Heart right ventricle (tissue), 16 donors: ENCODE measurements at regions not wholly inside any gene's neighbourhood (a gene's known extent, or its start where the extent isn't known, plus 50 kb on each side); places are given as distances from the start of the nearest gene placed in this dataset.
"Not testable (repeated sequence)": the region's sequence is repeated elsewhere in the genome, so short reads cannot be mapped to it uniquely, and the experiment has no call there.

Source experiments
- ATAC-seq, 8 donors: fragments of 200-7000 bp; cut with Tn5 transposase; one replicate each; pipeline ENCODE4 v1.9.1; 2020; ENCODE audit warnings: mild to moderate bottlenecking in 8 of 8, moderate library complexity in 8 of 8, moderate number of reproducible peaks in 1 of 8
- DNase-seq, 2 donors: peaks; one replicate each; pipeline ENCODE4 v3.0.0-alpha.2; 2020
- H3K27ac ChIP-seq, 10 donors: fragments of 200-600 bp; sonication (generic) in 2 of 10; one replicate each; pipeline versions ENCODE4 v1.5.0 to v1.8.0; 2020 to 2022; ENCODE audit warnings: mild to moderate bottlenecking in 3 of 10
- H3K27me3 ChIP-seq, 7 donors: fragments of 200-600 bp; one replicate each; pipeline ENCODE4 v1.8.0; 2021 to 2022; ENCODE audit warnings: mild to moderate bottlenecking in 2 of 7
- H3K36me3 ChIP-seq, 9 donors: fragments of 200-600 bp; sonication (generic) in 1 of 9; one replicate each; pipeline versions ENCODE4 v1.5.0 to v1.8.0; 2020 to 2022; ENCODE audit warnings: mild to moderate bottlenecking in 2 of 9
- H3K4me1 ChIP-seq, 9 donors: fragments of 200-600 bp; sonication (generic) in 1 of 9; one replicate each; pipeline versions ENCODE4 v1.5.0 to v1.8.0; 2020 to 2022; ENCODE audit warnings: mild to moderate bottlenecking in 4 of 9
- H3K4me3 ChIP-seq, 10 donors: fragments of 200-600 bp; sonication (generic) in 2 of 10; one replicate each; pipeline versions ENCODE4 v1.5.0 to v1.8.0; 2020 to 2022; ENCODE audit warnings: mild to moderate bottlenecking in 7 of 10, moderate library complexity in 2 of 10
- H3K9me3 ChIP-seq, 11 donors: fragments of 200-600 bp in 10 of 11; sonication (generic) in 2 of 11; one replicate each; pipeline versions ENCODE4 v1.5.0 to v1.8.0; 2013 to 2022; ENCODE audit warnings: mild to moderate bottlenecking in 2 of 11, control low read depth in 1 of 11, moderate library complexity in 1 of 11
- WGBS, 2 donors: extraction: QIAGEN DNeasy Blood & Tissue Kit; methylation state at CpG; one replicate each; pipeline ENCODE4 v1.1.7; 2013; ENCODE audit warnings: inconsistent platforms in 1 of 2; 5-methylcytosine and 5-hydroxymethylcytosine counted together
- intact Hi-C, 10 donors: fragments of 100-400 bp; cut with DNase I; formaldehyde crosslinking; loops; one replicate each; pipeline versions ENCODE4 v1.11.1 to v1.14.2; 2022
- TF ChIP-seq, protein P1 (sequence below), 9 donors: fragments of 200-600 bp; sonication (generic) in 2 of 9; IDR thresholded peaks; one replicate each; pipeline versions ENCODE4 v1.5.0 to v1.8.0; 2021 to 2022; ENCODE audit warnings: antibody characterized with exemption in 9 of 9, mild to moderate bottlenecking in 5 of 9, moderate library complexity in 1 of 9
- donor health status: Arrhythmogenic right ventricular cardiomyopathy.
- donor health status: ischemic (EF 13 %, LVEDD 7.1; RV severe dilation, severe dysfunction).
- donor health status: healthy with polysubstance abuse.
- donor health status: DM: no; HTN: yes; CAD: no.
- donor health status: DM: no; HTN: no; CAD: no.
- donor health status: ischemic (EF 25% LVEDD 6.9; RV normal size, moderate dysfunction).
- donor health status: ischemic (EF 25% LVEDD 5.7; RV mildly dilated, moderate dysfunction).
- donor health status: healthy.
- donor health status: DM: yes; HTN: yes; CAD: no.
- donor health status: Ischemic cardiomyopathy.
- donor health status: ischemic (EF 35%, LVEDD 5.7; RV mildly dilated, moderate dysfunction).
- donor health status: nonischemic (EF 11% LVEDD 7.7; RV severe dilation, severe dysfunction).
- donor health status: DM: yes; HTN: yes; CAD: no.
- donor health status: PGD.
- donor health status: ischemic (EF 29% LVEDD 5.4; RV normal size, mild dysfunction).
- donor health status: nonischemic (EF 23%, LVEDD 6.1; RV moderate dilation, normal function).

DNA sequence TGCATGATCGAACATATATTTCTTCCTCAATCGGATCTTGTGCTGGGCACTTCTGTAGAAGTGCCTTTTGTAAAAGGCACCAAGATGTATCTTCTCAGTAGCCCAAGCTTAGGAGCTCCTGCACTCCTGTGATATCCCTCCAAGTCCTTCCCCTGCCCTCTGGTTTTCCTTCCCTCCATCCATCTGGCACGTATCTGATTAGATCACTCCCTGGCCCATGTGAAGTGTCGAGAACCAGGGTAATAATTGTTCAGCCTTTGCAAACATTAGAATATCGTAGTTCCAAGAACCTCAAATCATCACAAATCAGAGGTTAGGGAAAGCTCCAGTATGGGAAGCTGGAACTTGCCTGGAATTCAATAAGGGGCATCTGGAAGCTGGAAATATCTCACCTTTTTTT lies 221.1 kb upstream of the AUTS2 start:
- Histone ChIP-seq H3K4me3 (no peak overlapping the region), H3K36me3 (no peaks in the 10 kb centered on the region), H3K9me3 (peaks cover 0 to 12% (median 0%) of the 10 kb centered on the region in 11 donors), H3K4me1 (peaks cover 0 to 10% (median 0%) of the 10 kb centered on the region in 9 donors), H3K27ac (no peak overlapping the region), H3K27me3 (peaks cover 0 to 15% (median 0%) of the 10 kb centered on the region in 7 donors)
- ATAC-seq (no peak), DNase-seq (no peak)
- TF ChIP-seq, protein P1, sequence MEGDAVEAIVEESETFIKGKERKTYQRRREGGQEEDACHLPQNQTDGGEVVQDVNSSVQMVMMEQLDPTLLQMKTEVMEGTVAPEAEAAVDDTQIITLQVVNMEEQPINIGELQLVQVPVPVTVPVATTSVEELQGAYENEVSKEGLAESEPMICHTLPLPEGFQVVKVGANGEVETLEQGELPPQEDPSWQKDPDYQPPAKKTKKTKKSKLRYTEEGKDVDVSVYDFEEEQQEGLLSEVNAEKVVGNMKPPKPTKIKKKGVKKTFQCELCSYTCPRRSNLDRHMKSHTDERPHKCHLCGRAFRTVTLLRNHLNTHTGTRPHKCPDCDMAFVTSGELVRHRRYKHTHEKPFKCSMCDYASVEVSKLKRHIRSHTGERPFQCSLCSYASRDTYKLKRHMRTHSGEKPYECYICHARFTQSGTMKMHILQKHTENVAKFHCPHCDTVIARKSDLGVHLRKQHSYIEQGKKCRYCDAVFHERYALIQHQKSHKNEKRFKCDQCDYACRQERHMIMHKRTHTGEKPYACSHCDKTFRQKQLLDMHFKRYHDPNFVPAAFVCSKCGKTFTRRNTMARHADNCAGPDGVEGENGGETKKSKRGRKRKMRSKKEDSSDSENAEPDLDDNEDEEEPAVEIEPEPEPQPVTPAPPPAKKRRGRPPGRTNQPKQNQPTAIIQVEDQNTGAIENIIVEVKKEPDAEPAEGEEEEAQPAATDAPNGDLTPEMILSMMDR (IDR thresholded peaks at IDR 0.05): no peak
- intact Hi-C loops: no loop called here
- WGBS, 2 donors: 70 to 77% methylated on average over 5 of the region's 5 CpGs

DNA sequence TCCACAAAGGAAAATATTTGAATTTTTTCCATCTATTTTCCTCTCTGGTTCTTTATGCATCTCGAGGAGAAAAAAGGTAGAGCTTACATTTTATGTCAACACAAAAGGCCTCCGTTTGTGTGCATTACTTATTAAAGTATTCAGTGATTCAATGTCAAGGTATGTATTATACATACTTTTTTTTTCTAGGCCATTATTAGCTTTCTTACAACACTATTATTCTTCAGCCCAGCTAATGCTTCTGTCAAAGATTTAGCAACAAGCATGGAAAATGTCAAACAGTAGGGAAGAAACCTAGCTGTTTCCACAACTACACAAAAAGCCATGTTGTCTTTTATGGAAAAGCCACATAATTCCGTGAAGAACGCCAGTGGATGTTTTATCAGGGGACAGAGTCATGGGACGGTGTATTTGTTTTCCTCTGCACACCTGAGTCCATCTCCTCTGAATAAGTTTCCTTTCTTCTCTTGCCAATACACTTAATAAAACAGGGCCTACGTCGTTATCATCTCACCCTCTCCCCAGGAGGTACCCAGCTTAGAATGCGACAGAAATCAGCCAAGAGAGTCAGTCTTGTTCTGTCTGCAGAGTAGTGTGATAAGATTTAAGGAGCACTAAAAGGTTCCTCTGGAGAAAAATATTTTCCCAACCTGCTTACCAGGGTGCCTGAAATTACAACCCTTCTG lies 209.7 kb upstream of the AUTS2 start:
- Histone ChIP-seq H3K27ac (no peak overlapping the region), H3K27me3 (peaks cover 0 to 3% (median 0%) of the 10 kb centered on the region in 7 donors), H3K9me3 (no peaks in the 10 kb centered on the region), H3K36me3 (no peaks in the 10 kb centered on the region), H3K4me3 (no peak overlapping the region), H3K4me1 (no peaks in the 10 kb centered on the region)
- intact Hi-C loops: no loop called here
- TF ChIP-seq, protein P1 (IDR thresholded peaks at IDR 0.05): no peak
- DNase-seq: no peak
- ATAC-seq: no peak
- WGBS, 2 donors: 80 to 81% methylated on average over 8 of the region's 8 CpGs

DNA sequence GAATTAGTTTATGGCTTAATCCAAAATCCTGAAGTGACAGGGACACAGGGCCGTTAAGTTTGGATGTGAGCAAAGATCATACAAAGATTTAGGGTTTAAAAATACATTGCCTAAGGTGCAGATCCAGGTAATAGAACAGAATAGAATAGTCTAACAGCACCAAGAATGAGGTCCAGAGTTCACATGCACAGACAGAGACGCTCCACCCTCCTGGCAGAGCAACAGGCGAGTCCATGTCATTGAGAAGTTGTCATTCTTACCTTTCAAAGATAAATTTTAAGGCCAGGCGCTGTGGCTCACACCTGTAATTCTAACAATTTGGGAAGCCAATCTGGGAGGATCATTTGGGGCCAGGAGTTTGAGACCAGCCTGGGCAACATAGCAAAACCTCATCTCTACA lies 209.1 kb upstream of the AUTS2 start:
- H3K4me3 ChIP-seq: no peak overlapping the region
- WGBS, 2 donors: 69 to 71% methylated on average over 4 of the region's 4 CpGs
- intact Hi-C loops: no loop called here
- ATAC-seq: no peak
- H3K27ac ChIP-seq: no peak overlapping the region
- H3K4me1 ChIP-seq: no peaks in the 10 kb centered on the region
- H3K27me3 ChIP-seq: no peaks in the 10 kb centered on the region
- no peaks in the 10 kb centered on the region for H3K9me3 ChIP-seq
- TF ChIP-seq, protein P1 (IDR thresholded peaks at IDR 0.05): no peak
- H3K36me3 ChIP-seq: no peaks in the 10 kb centered on the region
- no peak for DNase-seq

DNA sequence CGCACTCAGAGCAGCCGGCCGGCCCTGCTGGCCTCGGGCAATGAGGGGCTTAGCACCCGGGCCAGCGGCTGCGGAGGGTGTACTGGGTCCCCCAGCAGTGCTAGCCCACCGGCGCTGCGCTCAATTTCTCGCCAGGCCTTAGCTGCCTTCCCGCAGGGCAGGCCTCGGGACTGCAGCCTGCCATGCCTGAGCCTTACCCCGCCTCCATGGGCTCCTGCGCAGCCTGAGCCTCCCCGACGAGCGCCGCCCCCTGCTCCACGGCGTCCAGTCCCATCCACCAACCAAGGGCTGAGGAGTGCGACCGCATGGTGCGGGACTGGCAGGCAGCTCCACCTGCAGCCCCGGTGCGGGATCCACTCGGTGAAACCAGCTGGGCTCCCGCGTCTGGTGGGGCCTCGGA lies 204.4 kb upstream of the AUTS2 start:
- ATAC-seq, H3K27ac ChIP-seq, H3K4me1 ChIP-seq, H3K4me3 ChIP-seq, H3K36me3 ChIP-seq, H3K9me3 ChIP-seq, intact Hi-C loops, H3K27me3 ChIP-seq: not testable (repeated sequence)
- WGBS, 2 donors: 91 to 97% methylated on average over 24 to 30 of the region's 30 CpGs
- DNase-seq: peak in 1 of 2 donors; percentile 13

DNA sequence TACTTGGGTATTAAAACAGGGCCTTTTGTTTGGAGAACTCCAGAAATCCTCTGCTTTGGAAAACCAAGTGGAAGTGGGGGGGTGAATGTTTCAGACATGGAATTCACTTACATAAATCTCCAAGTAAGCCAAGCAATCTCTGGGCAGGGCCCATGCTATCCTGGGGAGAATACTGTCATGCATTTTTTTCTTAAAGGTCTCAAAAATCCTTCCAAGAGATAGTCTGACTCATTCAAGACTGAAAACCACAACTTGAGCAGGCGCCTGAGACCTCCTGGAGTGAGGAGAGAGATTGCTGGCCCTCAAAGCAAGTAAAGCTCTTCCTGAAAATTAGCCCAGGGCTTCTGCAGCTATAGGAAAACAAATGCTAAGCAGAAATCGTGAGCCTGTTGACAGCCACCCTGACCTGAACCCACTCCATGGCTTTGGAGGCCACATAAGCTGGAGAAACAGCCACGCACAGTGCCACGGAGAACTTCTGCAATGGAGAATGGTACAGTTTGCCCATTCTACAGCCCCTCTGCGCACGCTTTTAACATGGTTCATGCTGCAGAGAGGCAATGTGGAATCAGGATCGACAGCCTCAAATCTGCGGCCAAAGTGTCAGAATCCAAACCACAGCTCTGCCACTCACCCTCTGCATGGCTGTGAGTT lies 203.1 kb upstream of the AUTS2 start:
- ATAC-seq: peak in 5 of 8 donors; percentile 28 to 79 (median 47)

More for the DNA sequence above, 203.1 kb upstream of the AUTS2 start:
- intact Hi-C loops: no loop called here
- Histone ChIP-seq H3K9me3 (peaks cover 0 to 12% (median 0%) of the 10 kb centered on the region in 11 donors), H3K4me1 (peaks cover 0 to 3% (median 0%) of the 10 kb centered on the region in 9 donors), H3K36me3 (no peaks in the 10 kb centered on the region), H3K4me3 (no peak overlapping the region), H3K27me3 (no peaks in the 10 kb centered on the region), H3K27ac (no peak overlapping the region)
- DNase-seq: no peak
- TF ChIP-seq, protein P1 (IDR thresholded peaks at IDR 0.05): no peak
- 86 to 93% methylated on average over 8 of the region's 8 CpGs for WGBS, 2 donors
